DND-41 (cell line): ENCODE measurements at regions not wholly inside any gene's neighbourhood (a gene's known extent, or its start where the extent isn't known, plus 50 kb on each side); places are given as distances from the start of the nearest gene placed in this dataset.

ENCODE experiments used
- ATAC-seq: fragments of 200-7000 bp; cut with Tn5 transposase; 3 replicates; pipeline ENCODE4 v1.9.1; 2021; ENCODE audit warnings: low read depth; ENCODE audit not compliant: insufficient read depth
- DNase-seq: peaks from one replicate; pipeline ENCODE4 v3.0.0-alpha.2; 2020
- H2AFZ ChIP-seq: 2 replicates; pipeline ENCODE4 v1.6.0; 2012; ENCODE audit warnings: low read depth, low read length
- H3K27ac ChIP-seq: 2 replicates; pipeline ENCODE4 v1.5.1; 2012; ENCODE audit warnings: low read length, inconsistent platforms
- H3K27me3 ChIP-seq: fragments of 200-600 bp; sonication (generic); 2 replicates; pipeline ENCODE4 v1.6.0; 2012; ENCODE audit warnings: low read length, mild to moderate bottlenecking, inconsistent platforms; ENCODE audit not compliant: insufficient read depth, poor library complexity
- H3K36me3 ChIP-seq: 2 replicates; pipeline ENCODE4 v1.5.1; 2012; ENCODE audit warnings: low read length, inconsistent platforms; ENCODE audit not compliant: insufficient read depth
- H3K4me1 ChIP-seq: 2 replicates; pipeline ENCODE4 v1.5.1; 2012; ENCODE audit warnings: mild to moderate bottlenecking, low read length; ENCODE audit not compliant: insufficient read depth
- H3K4me2 ChIP-seq: 2 replicates; pipeline ENCODE4 v1.6.0; 2012; ENCODE audit warnings: mild to moderate bottlenecking, moderate library complexity, low read length, inconsistent platforms; ENCODE audit not compliant: insufficient read depth
- H3K4me3 ChIP-seq, 2 experiments: fragments of 200-600 bp in 1 of 2; shearing (Covaris generic) in 1 of 2; 2 replicates each; pipeline ENCODE4 v1.5.1; 2012 to 2016; ENCODE audit warnings: inconsistent platforms in 2 of 2, low read length in 2 of 2, mild to moderate bottlenecking in 2 of 2, low read depth in 1 of 2, moderate library complexity in 1 of 2
- H3K79me2 ChIP-seq: 2 replicates; pipeline ENCODE4 v1.6.0; 2012; ENCODE audit warnings: low read length, inconsistent platforms; ENCODE audit not compliant: insufficient read depth
- H3K9ac ChIP-seq: 2 replicates; pipeline ENCODE4 v1.6.0; 2012; ENCODE audit warnings: low read depth, mild to moderate bottlenecking, inconsistent platforms, low read length, moderate library complexity
- H3K9me3 ChIP-seq: 2 replicates; pipeline ENCODE4 v1.5.1; 2012; ENCODE audit warnings: low read length, moderate library complexity, mild to moderate bottlenecking, inconsistent platforms; ENCODE audit not compliant: insufficient read depth, severe bottlenecking
- H4K20me1 ChIP-seq: 2 replicates; pipeline ENCODE4 v1.6.0; 2012; ENCODE audit warnings: low read length; ENCODE audit not compliant: insufficient read depth
- EZH2 ChIP-seq: IDR thresholded peaks from 3 replicates; pipeline ENCODE4 v1.6.1; 2012; ENCODE audit warnings: borderline replicate concordance, low read depth, mild to moderate bottlenecking, moderate library complexity, low read length, inconsistent platforms; ENCODE audit not compliant: severe bottlenecking
- TF ChIP-seq, protein P1 (sequence below): IDR thresholded peaks from 2 replicates; pipeline ENCODE4 v1.5.1; 2012; ENCODE audit warnings: borderline replicate concordance, low read length, moderate library complexity, mild to moderate bottlenecking; ENCODE audit not compliant: poor library complexity, severe bottlenecking; ENCODE audit errors: extremely low read depth

DNA sequence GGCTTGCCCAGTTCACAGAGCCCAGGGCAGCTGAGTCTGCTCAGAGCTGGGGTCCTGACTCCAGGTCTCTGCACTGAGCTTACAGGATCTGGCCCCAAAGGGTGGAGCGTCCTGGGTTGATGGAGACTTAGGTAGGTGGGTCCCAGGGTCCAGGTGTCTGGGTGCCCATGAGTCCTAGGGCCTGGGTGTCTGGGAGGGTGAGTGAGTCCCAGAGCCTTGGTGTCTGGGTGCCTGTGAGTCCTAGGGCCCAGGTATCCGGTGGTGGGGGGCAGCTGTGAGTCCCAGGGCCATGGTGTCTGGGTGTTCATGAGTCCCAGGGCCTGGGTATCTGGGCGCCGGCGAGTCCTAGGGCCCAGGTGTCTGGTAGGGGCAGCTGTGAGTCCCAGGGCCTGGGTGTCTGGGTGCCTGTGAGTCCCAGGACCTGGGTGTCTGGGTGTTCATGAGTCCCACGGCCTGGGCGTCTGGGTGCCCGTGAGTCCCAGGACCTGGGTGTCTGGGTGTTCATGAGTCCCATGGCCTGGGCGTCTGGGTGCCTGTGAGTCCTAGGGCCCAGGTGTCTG lies 1505.6 kb downstream of the BRD1 start:
- H3K36me3 ChIP-seq = no peaks in the 10 kb centered on the region
- ATAC-seq = no peak
- no peak for TF ChIP-seq EZH2
- TF ChIP-seq, protein P1, sequence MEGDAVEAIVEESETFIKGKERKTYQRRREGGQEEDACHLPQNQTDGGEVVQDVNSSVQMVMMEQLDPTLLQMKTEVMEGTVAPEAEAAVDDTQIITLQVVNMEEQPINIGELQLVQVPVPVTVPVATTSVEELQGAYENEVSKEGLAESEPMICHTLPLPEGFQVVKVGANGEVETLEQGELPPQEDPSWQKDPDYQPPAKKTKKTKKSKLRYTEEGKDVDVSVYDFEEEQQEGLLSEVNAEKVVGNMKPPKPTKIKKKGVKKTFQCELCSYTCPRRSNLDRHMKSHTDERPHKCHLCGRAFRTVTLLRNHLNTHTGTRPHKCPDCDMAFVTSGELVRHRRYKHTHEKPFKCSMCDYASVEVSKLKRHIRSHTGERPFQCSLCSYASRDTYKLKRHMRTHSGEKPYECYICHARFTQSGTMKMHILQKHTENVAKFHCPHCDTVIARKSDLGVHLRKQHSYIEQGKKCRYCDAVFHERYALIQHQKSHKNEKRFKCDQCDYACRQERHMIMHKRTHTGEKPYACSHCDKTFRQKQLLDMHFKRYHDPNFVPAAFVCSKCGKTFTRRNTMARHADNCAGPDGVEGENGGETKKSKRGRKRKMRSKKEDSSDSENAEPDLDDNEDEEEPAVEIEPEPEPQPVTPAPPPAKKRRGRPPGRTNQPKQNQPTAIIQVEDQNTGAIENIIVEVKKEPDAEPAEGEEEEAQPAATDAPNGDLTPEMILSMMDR = no peak
- no peak overlapping the region for H3K4me2 ChIP-seq
- no peak for DNase-seq
- H3K27me3 ChIP-seq = no peaks in the 10 kb centered on the region
- peaks cover 8% of the 10 kb centered on the region for H3K9me3 ChIP-seq
- H2AFZ ChIP-seq = no peak overlapping the region
- H4K20me1 ChIP-seq = no peaks in the 10 kb centered on the region
- no peak overlapping the region for H3K27ac ChIP-seq
- H3K9ac ChIP-seq = no peak overlapping the region
- no peak overlapping the region for H3K4me3 ChIP-seq
- no peaks in the 10 kb centered on the region for H3K4me1 ChIP-seq
- H3K79me2 ChIP-seq = no peaks in the 10 kb centered on the region

DNA sequence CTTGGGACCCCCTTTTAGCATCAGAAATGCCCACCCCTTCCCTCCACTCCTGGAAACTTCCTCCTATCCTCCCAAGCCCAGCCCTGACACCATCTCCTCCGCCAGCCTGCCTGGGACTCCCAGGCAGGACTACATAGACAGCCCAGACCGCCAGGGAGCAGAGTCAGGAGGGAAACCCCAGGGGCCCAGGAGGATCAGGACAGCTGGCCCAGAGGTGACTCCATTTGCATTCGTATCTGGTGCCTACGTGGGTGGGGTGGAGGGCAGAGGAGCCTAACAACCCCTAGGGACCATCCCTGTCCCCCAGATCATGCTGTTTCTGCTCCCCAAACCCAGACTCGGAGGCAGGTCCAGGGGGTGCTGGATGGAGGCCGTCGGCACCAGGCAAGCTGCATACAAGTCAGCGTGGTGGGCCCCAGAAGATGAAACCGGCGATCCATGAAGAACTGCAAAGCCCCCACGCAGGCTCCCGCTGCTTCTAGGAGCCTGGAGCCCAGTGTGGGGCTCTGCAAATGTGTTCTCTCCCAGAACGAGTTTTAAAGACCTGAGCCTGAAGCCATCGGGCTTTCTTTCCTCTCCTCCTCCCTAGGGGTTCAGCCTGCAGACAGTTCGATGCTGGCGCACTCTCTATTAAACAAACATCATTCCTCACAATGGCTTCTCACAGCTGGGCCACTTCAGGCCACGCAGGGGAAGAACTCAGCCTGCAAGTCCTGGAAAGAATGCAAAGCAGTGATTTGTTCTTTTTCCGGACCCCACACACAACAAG lies 1506.8 kb downstream of the BRD1 start:
- H3K27me3 ChIP-seq = no peaks in the 10 kb centered on the region
- H3K4me3 ChIP-seq = no peak overlapping the region
- DNase-seq (no peak), ATAC-seq (no peak)
- no peak overlapping the region for H3K9ac ChIP-seq
- H3K4me2 ChIP-seq = no peak overlapping the region
- H2AFZ ChIP-seq = no peak overlapping the region
- H3K4me1 ChIP-seq = no peaks in the 10 kb centered on the region
- H3K27ac ChIP-seq = no peak overlapping the region
- peaks cover 8% of the 10 kb centered on the region for H3K9me3 ChIP-seq
- H3K36me3 ChIP-seq = no peaks in the 10 kb centered on the region
- H4K20me1 ChIP-seq = no peaks in the 10 kb centered on the region
- no peak for TF ChIP-seq EZH2
- TF ChIP-seq, protein P1 = no peak
- no peaks in the 10 kb centered on the region for H3K79me2 ChIP-seq

DNA sequence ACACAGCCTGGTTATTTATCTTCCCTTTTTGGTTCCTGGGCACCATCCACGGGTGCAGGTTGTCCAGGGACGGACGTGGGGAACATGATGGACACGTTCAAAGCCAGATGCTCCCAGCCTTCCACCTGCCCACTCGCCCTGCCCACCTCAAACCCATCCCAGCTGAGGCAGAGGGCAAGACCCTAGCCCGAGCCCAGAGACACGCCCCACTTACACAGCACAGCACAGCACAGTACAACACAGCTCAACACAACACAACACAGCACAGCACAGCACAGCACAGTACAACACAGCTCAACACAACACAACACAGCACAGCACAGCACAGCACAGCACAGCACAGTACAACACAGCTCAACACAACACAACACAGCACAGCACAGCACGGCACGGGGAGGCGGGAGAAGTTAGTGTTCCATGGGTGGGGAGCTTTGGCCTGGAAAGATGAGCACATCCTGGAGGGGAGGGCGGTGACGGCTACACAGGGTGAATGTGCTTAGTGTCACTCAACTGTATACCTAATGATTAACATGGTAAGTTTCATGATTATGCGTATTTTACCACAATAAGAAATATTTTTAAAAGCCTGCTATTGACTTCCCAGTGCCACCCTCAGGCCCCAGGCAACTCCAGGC lies 1507.5 kb downstream of the BRD1 start:
- no peaks in the 10 kb centered on the region for H3K4me1 ChIP-seq
- TF ChIP-seq, protein P1 = no peak
- no peak for TF ChIP-seq EZH2
- DNase-seq = no peak
- no peaks in the 10 kb centered on the region for H3K36me3 ChIP-seq
- no peaks in the 10 kb centered on the region for H3K27me3 ChIP-seq
- H3K4me2 ChIP-seq = no peak overlapping the region
- no peak overlapping the region for H2AFZ ChIP-seq
- no peak overlapping the region for H3K4me3 ChIP-seq
- H4K20me1 ChIP-seq = no peaks in the 10 kb centered on the region
- no peak overlapping the region for H3K27ac ChIP-seq
- no peak overlapping the region for H3K9ac ChIP-seq
- no peak for ATAC-seq
- H3K79me2 ChIP-seq = no peaks in the 10 kb centered on the region
- H3K9me3 ChIP-seq = peaks cover 7% of the 10 kb centered on the region
